HG03064 (cell line): ENCODE measurements at regions not wholly inside any gene's neighbourhood (a gene's known extent, or its start where the extent isn't known, plus 50 kb on each side); places are given as distances from the start of the nearest gene placed in this dataset.

Experiments used
- ATAC-seq: cut with Tn5 transposase; IDR thresholded peaks from one replicate; pipeline ENCODE4 v1.9.1; 2021; ENCODE audit warnings: low read depth; ENCODE audit not compliant: unreplicated experiment

GRCh38 chr11:134757633-134758032 lies 345.6 kb upstream of the B3GAT1 start:
- ATAC-seq = no peak

- ATAC-seq = no peak
Observed at GRCh38 chr11:134756811-134757540, 344.9 kb upstream of the B3GAT1 start.

- no peak for ATAC-seq
Observed at GRCh38 chr11:134755535-134755934, 343.5 kb upstream of the B3GAT1 start.

GRCh38 chr11:134754521-134755198 lies 342.6 kb upstream of the B3GAT1 start:
- ATAC-seq = no peak

- no peak for ATAC-seq
Observed at GRCh38 chr11:134753771-134754520, 341.9 kb upstream of the B3GAT1 start.

- no peak for ATAC-seq
Observed at GRCh38 chr11:134752964-134753770, 341.1 kb upstream of the B3GAT1 start.

GRCh38 chr11:134752526-134752925 lies 340.5 kb upstream of the B3GAT1 start:
- no peak for ATAC-seq

- ATAC-seq = no peak
Observed at GRCh38 chr11:134751766-134752165, 339.7 kb upstream of the B3GAT1 start.

GRCh38 chr11:134751031-134751585 lies 339.1 kb upstream of the B3GAT1 start:
- ATAC-seq = no peak

GRCh38 chr11:134750619-134751018 lies 338.6 kb upstream of the B3GAT1 start:
- no peak for ATAC-seq

GRCh38 chr11:134749040-134749839 lies 337.2 kb upstream of the B3GAT1 start:
- no peak for ATAC-seq

- no peak for ATAC-seq
Observed at GRCh38 chr11:134746609-134747008, 334.6 kb upstream of the B3GAT1 start.

- no peak for ATAC-seq
Observed at GRCh38 chr11:134745456-134745855, 333.4 kb upstream of the B3GAT1 start.

GRCh38 chr11:134743820-134744195 lies 331.8 kb upstream of the B3GAT1 start:
- ATAC-seq = no peak

GRCh38 chr11:134742956-134743819 lies 331.1 kb upstream of the B3GAT1 start:
- ATAC-seq = no peak

- no peak for ATAC-seq
Observed at GRCh38 chr11:134742224-134742612, 330.2 kb upstream of the B3GAT1 start.

- no peak for ATAC-seq
Observed at GRCh38 chr11:134741453-134742223, 329.6 kb upstream of the B3GAT1 start.
